ENCODE measurements at regions not wholly inside any gene's neighbourhood (a gene's known extent, or its start where the extent isn't known, plus 50 kb on each side); places are given as distances from the start of the nearest gene placed in this dataset.

DNA sequence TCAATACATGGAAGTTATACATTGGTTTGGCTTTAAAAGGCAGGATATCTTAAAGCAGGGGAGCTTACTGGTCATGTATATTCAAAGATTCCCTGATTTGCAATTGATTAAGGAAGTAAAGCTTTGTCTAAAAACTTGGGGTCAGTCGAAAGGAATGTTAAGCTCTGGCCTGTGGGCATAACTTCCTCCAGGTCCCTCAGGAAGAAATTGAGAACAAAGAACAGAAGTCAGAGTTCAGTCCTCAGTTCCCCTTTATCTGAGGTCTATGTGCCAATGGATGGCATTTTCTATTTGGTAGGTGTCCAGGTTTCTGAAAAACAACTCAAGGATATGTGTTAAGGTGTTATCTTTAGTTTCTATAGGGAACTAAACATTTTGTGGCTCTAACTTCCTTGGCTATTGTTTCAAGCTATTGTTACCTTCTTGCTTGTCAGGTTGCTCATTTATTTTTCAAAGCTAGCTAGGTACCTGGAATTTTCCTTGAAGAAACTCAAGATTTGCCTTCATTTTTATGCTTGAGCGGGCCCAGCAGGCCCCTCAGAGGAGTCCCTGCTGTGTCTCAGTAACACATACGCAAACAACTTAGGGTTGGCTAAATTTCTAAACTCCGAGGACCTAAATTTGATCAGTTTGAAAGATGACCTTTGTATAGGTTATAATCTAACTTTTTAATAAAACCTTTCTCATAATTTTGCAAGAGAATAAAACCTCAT, 135.0 kb upstream of the UBE2E2 start:
- TF ChIP-seq TAF1 (IDR thresholded peaks at IDR 0.05; ENCODE audit: borderline replicate concordance, insufficient read depth, low read length) = no peak
- TF ChIP-seq, protein P1, sequence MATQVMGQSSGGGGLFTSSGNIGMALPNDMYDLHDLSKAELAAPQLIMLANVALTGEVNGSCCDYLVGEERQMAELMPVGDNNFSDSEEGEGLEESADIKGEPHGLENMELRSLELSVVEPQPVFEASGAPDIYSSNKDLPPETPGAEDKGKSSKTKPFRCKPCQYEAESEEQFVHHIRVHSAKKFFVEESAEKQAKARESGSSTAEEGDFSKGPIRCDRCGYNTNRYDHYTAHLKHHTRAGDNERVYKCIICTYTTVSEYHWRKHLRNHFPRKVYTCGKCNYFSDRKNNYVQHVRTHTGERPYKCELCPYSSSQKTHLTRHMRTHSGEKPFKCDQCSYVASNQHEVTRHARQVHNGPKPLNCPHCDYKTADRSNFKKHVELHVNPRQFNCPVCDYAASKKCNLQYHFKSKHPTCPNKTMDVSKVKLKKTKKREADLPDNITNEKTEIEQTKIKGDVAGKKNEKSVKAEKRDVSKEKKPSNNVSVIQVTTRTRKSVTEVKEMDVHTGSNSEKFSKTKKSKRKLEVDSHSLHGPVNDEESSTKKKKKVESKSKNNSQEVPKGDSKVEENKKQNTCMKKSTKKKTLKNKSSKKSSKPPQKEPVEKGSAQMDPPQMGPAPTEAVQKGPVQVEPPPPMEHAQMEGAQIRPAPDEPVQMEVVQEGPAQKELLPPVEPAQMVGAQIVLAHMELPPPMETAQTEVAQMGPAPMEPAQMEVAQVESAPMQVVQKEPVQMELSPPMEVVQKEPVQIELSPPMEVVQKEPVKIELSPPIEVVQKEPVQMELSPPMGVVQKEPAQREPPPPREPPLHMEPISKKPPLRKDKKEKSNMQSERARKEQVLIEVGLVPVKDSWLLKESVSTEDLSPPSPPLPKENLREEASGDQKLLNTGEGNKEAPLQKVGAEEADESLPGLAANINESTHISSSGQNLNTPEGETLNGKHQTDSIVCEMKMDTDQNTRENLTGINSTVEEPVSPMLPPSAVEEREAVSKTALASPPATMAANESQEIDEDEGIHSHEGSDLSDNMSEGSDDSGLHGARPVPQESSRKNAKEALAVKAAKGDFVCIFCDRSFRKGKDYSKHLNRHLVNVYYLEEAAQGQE (IDR thresholded peaks at IDR 0.05; ENCODE audit: insufficient read depth in 1 of 2, low read depth in 2 of 2, low read length in 2 of 2) = no peak
- no peak for TF ChIP-seq POLR2AphosphoS5 (IDR thresholded peaks at IDR 0.05; ENCODE audit: low read depth, low read length)
